ENCODE measurements at regions not wholly inside any gene's neighbourhood (a gene's known extent, or its start where the extent isn't known, plus 50 kb on each side); places are given as distances from the start of the nearest gene placed in this dataset.

GRCh38 chr2:181370126-181370525 is 87.1 kb upstream of the ITGA4 start:
- no peak for TF ChIP-seq POLR2A (IDR thresholded peaks at IDR 0.05)
- TF ChIP-seq CTCF (IDR thresholded peaks at IDR 0.05) = no peak
- TF ChIP-seq POLR2AphosphoS5 (IDR thresholded peaks at IDR 0.05; ENCODE audit: insufficient read depth in 1 of 2, low read depth in 1 of 2) = no peak

Data from vagina (tissue), 2 donors.